HCT116 (cell line): ENCODE measurements at regions not wholly inside any gene's neighbourhood (a gene's known extent, or its start where the extent isn't known, plus 50 kb on each side); places are given as distances from the start of the nearest gene placed in this dataset.

Experiments
- ATAC-seq: fragments of 200-7000 bp; cut with Tn5 transposase; 2 replicates; pipeline ENCODE4 v1.9.1; 2020; ENCODE audit warnings: mild to moderate bottlenecking, moderate library complexity
- BruUV-seq: library from RNA; stranded (reverse); fragments of 400-500 nt; replicated peaks from 2 replicates; lab custom pipeline; 2021; lab: Mats Ljungman, UMichigan
- CTCF ChIA-PET: fragments of 300-600 bp; sonication (Branson Sonifier 250); formaldehyde crosslinking; loops from one replicate; lab custom pipeline; 2021; ENCODE audit warnings: antibody characterized with exemption; lab: Charles Lee
- POLR2A ChIA-PET: fragments of 300-600, 350-600 bp; sonication (Branson Sonifier 250); formaldehyde crosslinking; loops from one replicate; lab custom pipeline; 2021; ENCODE audit warnings: antibody characterized with exemption; lab: Charles Lee
- RAD21 ChIA-PET, 2 experiments: fragments of 300-600 bp; sonication (Branson Sonifier 250); formaldehyde crosslinking; loops; one replicate each; lab custom pipeline; 2023; ENCODE audit warnings: low total read pairs in 2 of 2; ENCODE audit not compliant: uncharacterized antibody in 2 of 2, unreplicated experiment in 2 of 2, low non-redundant PET in 1 of 2; lab: Charles Lee
- DNase-seq: peaks from one replicate; pipeline ENCODE4 v3.0.0-alpha.2; 2010; ENCODE audit warnings: low read depth, low spot score
- H2AFZ ChIP-seq: fragments of 200-600 bp; shearing (Covaris generic), sonication (generic); 2 replicates; pipeline ENCODE4 v1.6.1; 2017; ENCODE audit warnings: low read depth, mixed run types, mixed read lengths, antibody characterized with exemption, low read length; ENCODE audit not compliant: poor library complexity, severe bottlenecking
- H3K27ac ChIP-seq: 2 replicates; pipeline ENCODE4 v1.5.1; 2012; ENCODE audit warnings: low read depth, low read length
- H3K27me3 ChIP-seq: fragments of 200-600 bp; sonication (generic); 2 replicates; pipeline ENCODE4 v1.6.1; 2016; ENCODE audit warnings: mixed run types, low read length, mixed read lengths; ENCODE audit not compliant: insufficient read depth
- H3K36me3 ChIP-seq, 2 experiments: fragments of 200-500 bp in 1 of 2; fragments of 200-600 bp in 1 of 2; sonication (Bioruptor generic) in 1 of 2; sonication (generic) in 1 of 2; 2 replicates each; pipeline versions ENCODE4 v1.5.1 to v1.6.1; 2014 to 2016; ENCODE audit warnings: low read length in 2 of 2, inconsistent platforms in 1 of 2, mixed read lengths in 1 of 2, mixed run types in 1 of 2; ENCODE audit not compliant: insufficient read depth in 2 of 2, control insufficient read depth in 1 of 2
- H3K4me1 ChIP-seq, 2 experiments: fragments of 200-600 bp in 1 of 2; sonication (generic) in 1 of 2; 2 replicates each; pipeline versions ENCODE4 v1.5.1 to v1.6.1; 2012 to 2017; ENCODE audit warnings: low read length in 2 of 2, inconsistent platforms in 1 of 2, mild to moderate bottlenecking in 1 of 2, mixed read lengths in 1 of 2, mixed run types in 1 of 2, moderate library complexity in 1 of 2; ENCODE audit not compliant: insufficient read depth in 2 of 2, control insufficient read depth in 1 of 2
- H3K4me2 ChIP-seq: fragments of 200-600 bp; sonication (generic); 2 replicates; pipeline ENCODE4 v1.6.1; 2017; ENCODE audit warnings: mixed run types, low read length, mixed read lengths
- H3K4me3 ChIP-seq, 2 experiments: fragments of 200-600 bp in 1 of 2; sonication (generic) in 1 of 2; replicated peaks in 1 of 2; 2 replicates each; pipeline ENCODE4 v1.5.1; 2011 to 2016; ENCODE audit warnings: low read length in 2 of 2, control low read depth in 1 of 2, low read depth in 1 of 2, mild to moderate bottlenecking in 1 of 2, mixed read lengths in 1 of 2, mixed run types in 1 of 2
- H3K79me2 ChIP-seq: fragments of 200-600 bp; sonication (generic); 2 replicates; pipeline ENCODE4 v1.6.1; 2017; ENCODE audit warnings: mild to moderate bottlenecking, mixed run types, low read length, moderate library complexity, mixed read lengths; ENCODE audit not compliant: insufficient read depth
- H3K9ac ChIP-seq: fragments of 200-600 bp; sonication (generic); 2 replicates; pipeline ENCODE4 v1.6.1; 2016; ENCODE audit warnings: low read length, mixed read lengths
- H3K9me2 ChIP-seq: fragments of 200-600 bp; sonication (generic), shearing (Covaris generic); 2 replicates; pipeline ENCODE4 v1.6.1; 2017; ENCODE audit warnings: mixed run types, mild to moderate bottlenecking, moderate library complexity; ENCODE audit not compliant: insufficient read depth
- H3K9me3 ChIP-seq, 2 experiments: fragments of 200-500 bp in 1 of 2; fragments of 200-600 bp in 1 of 2; sonication (Bioruptor generic) in 1 of 2; sonication (generic) in 1 of 2; 2 replicates each; pipeline ENCODE4 v1.6.1; 2014 to 2017; ENCODE audit warnings: low read length in 2 of 2, mixed read lengths in 2 of 2, inconsistent platforms in 1 of 2, low read depth in 1 of 2, mild to moderate bottlenecking in 1 of 2, mixed run types in 1 of 2, moderate library complexity in 1 of 2; ENCODE audit not compliant: control insufficient read depth in 1 of 2, insufficient read depth in 1 of 2
- H4K20me1 ChIP-seq: fragments of 200-600 bp; sonication (generic), shearing (Covaris generic); 2 replicates; pipeline ENCODE4 v1.6.1; 2017; ENCODE audit warnings: mixed run types, mild to moderate bottlenecking, moderate library complexity; ENCODE audit not compliant: insufficient read depth
- ATF3 ChIP-seq: IDR thresholded peaks from 2 replicates; pipeline ENCODE4 v1.6.1; 2012
- CBX3 ChIP-seq: IDR thresholded peaks from 2 replicates; pipeline ENCODE4 v1.6.1; 2012; ENCODE audit warnings: low read depth
- CEBPB ChIP-seq: IDR thresholded peaks from 2 replicates; pipeline ENCODE4 v1.6.1; 2012; ENCODE audit warnings: low read depth
- EZH2 ChIP-seq: fragments of 200-600 bp; sonication (generic); IDR thresholded peaks from 2 replicates; pipeline ENCODE4 v1.6.1; 2017; ENCODE audit warnings: antibody characterized with exemption, mixed run types
- EZH2phosphoT487 ChIP-seq: fragments of 200-600 bp; IDR thresholded peaks from 2 replicates; pipeline ENCODE4 v1.6.1; 2018; ENCODE audit warnings: antibody characterized with exemption, borderline replicate concordance
- FOSL1 ChIP-seq: IDR thresholded peaks from 2 replicates; pipeline ENCODE4 v1.6.1; 2012; ENCODE audit warnings: low read depth
- JUND ChIP-seq: IDR thresholded peaks from 2 replicates; pipeline ENCODE4 v1.6.1; 2012
- POLR2AphosphoS5 ChIP-seq: IDR thresholded peaks from 2 replicates; pipeline ENCODE4 v1.6.1; 2011; ENCODE audit warnings: mild to moderate bottlenecking, low read depth, low read length, moderate library complexity
- SRF ChIP-seq: IDR thresholded peaks from 2 replicates; pipeline ENCODE4 v1.6.1; 2012; ENCODE audit warnings: low read depth
- YY1 ChIP-seq: IDR thresholded peaks from 2 replicates; pipeline ENCODE4 v1.6.1; 2011; ENCODE audit warnings: low read length, low read depth, moderate library complexity, mild to moderate bottlenecking; ENCODE audit not compliant: insufficient replicate concordance; ENCODE audit errors: extremely low read depth
- ZFX ChIP-seq: fragments of 450-650 bp; IDR thresholded peaks from 2 replicates; pipeline ENCODE4 v1.6.1; 2017
- ZNF274 ChIP-seq: fragments of 200-500 bp; sonication (Bioruptor generic); IDR thresholded peaks from 2 replicates; pipeline ENCODE4 v1.6.1; 2014; ENCODE audit warnings: mild to moderate bottlenecking, low read depth, low read length, inconsistent platforms
- intact Hi-C: fragments of 100-400 bp; cut with micrococcal nuclease; formaldehyde crosslinking; loops from 2 replicates; pipeline ENCODE4 v1.10.0; 2022

DNA sequence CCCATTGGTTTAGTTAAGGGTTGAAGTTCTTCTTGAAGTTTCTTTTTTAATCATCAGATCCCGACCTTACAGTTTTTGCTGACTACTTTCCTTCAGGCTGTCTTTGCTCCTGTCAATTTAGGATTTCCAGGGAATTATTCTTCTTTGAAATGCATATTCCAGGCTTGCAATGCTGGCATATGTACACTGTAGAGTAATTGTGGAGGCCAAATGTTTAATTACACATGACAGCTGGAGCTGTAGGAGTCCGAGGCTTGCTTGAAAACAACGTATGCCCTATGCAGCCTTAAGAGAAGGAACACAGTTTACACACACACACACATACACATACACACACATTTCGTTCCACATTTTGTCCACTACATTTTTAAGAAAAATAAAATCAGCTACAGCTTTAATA, 602.3 kb downstream of the TMEM182 start:
- POLR2A ChIA-PET = no interaction called here
- Histone ChIP-seq H3K9me3 (peaks cover 9 to 20% of the 10 kb centered on the region in 2 experiments; a peak in 3 of 4 replicates), H3K79me2 (no peaks in the 10 kb centered on the region), H3K27ac (no peak overlapping the region), H3K4me3 (no peak overlapping the region), H3K27me3 (no peaks in the 10 kb centered on the region), H3K9ac (no peak overlapping the region)
- no TSS peak for BruUV-seq
- intact Hi-C loops = no loop called here
- no peak for ATAC-seq
- TF ChIP-seq ZFX (no peak), CEBPB (no peak), CBX3 (no peak)
- TF ChIP-seq, all 23 proteins: peak for 0
- Histone ChIP-seq H3K9me2 (no peaks in the 10 kb centered on the region), H3K4me2 (no peak overlapping the region), H3K36me3 (no peaks in the 10 kb centered on the region), H4K20me1 (no peaks in the 10 kb centered on the region), H3K4me1 (no peaks in the 10 kb centered on the region), H2AFZ (no peak overlapping the region)
- no peak for DNase-seq
- CTCF ChIA-PET = no interaction called here
- RAD21 ChIA-PET = no interaction called here

- ATAC-seq = no peak
- H3K27ac ChIP-seq = no peak overlapping the region
- intact Hi-C loops = no loop called here
Observed at GRCh38 chr2:103365071-103365470, 603.2 kb downstream of the TMEM182 start.

More at GRCh38 chr2:103365071-103365470, 603.2 kb downstream of the TMEM182 start:
- no peak overlapping the region for H2AFZ ChIP-seq
- H3K27me3 ChIP-seq = no peaks in the 10 kb centered on the region
- peaks cover 9 to 20% of the 10 kb centered on the region in 2 experiments; a peak in 3 of 4 replicates for H3K9me3 ChIP-seq
- DNase-seq = no peak
- BruUV-seq = no TSS peak
- POLR2A ChIA-PET = no interaction called here
- no peaks in the 10 kb centered on the region for H3K36me3 ChIP-seq
- H4K20me1 ChIP-seq = no peaks in the 10 kb centered on the region
- CTCF ChIA-PET = no interaction called here
- no peak overlapping the region for H3K9ac ChIP-seq
- RAD21 ChIA-PET = no interaction called here
- TF ChIP-seq POLR2AphosphoS5 (no peak), JUND (no peak), EZH2 (no peak), ZNF274 (no peak), YY1 (no peak), FOSL1 (no peak), EZH2phosphoT487 (no peak), ATF3 (no peak), SRF (no peak), CBX3 (no peak)
- H3K4me1 ChIP-seq = no peaks in the 10 kb centered on the region
- no peaks in the 10 kb centered on the region for H3K79me2 ChIP-seq
- H3K4me3 ChIP-seq = no peak overlapping the region
- H3K9me2 ChIP-seq = no peaks in the 10 kb centered on the region
- no peak overlapping the region for H3K4me2 ChIP-seq
